Stimulated activated CD8-positive, alpha-beta memory T cell treated with anti-CD3 and anti-CD28 coated beads, Interleukin-4, amount 100 ng/mL, for 4 hours (primary cell): ENCODE measurements at regions not wholly inside any gene's neighbourhood (a gene's known extent, or its start where the extent isn't known, plus 50 kb on each side); places are given as distances from the start of the nearest gene placed in this dataset.

Source experiments
- DNase-seq, 2 donors: peaks; one replicate each; pipeline ENCODE4 v3.0.0-alpha.2; 2020; ENCODE audit warnings: low read depth in 2 of 2, low spot score in 1 of 2

DNA sequence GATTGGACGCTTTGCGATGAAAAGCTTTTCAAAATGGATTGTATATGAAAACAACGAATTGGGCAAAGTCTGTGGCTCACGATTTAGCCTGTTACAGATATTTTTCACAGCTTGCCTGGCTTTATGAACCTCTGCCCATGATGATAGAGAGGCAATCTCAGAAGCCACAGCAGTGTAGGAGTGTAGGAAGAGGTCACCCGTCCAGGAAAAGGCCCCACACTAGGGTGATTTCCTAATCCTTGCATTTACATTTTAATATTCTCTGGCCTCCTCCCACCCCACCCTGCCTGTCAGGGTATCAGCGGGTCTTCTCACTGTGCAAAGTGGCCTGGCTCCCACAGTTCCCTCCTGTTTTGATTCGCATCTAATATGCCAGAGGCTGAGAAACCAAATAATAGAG lies 81.8 kb upstream of the FOXN3 start:
- DNase-seq, result no peak

DNA sequence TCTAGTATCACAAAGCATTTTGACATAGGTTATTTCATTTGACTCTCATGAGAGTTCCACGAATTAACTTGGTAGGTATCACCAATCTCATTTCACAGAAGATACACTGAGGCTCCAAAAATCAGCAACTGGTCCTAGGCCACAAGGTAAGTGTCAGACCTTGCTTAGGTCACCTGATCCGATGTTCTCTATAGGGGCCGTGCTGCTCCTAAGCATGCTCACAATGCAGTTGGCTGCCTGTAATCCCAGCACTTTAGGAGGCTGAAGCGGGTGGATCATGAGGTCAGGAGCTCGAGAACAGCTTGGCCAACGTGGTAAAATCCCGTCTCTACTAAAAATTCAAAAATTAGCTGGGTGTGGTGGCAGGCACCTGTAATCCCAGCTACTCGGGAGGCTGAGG lies 78.7 kb upstream of the FOXN3 start:
- no peak for DNase-seq

DNA sequence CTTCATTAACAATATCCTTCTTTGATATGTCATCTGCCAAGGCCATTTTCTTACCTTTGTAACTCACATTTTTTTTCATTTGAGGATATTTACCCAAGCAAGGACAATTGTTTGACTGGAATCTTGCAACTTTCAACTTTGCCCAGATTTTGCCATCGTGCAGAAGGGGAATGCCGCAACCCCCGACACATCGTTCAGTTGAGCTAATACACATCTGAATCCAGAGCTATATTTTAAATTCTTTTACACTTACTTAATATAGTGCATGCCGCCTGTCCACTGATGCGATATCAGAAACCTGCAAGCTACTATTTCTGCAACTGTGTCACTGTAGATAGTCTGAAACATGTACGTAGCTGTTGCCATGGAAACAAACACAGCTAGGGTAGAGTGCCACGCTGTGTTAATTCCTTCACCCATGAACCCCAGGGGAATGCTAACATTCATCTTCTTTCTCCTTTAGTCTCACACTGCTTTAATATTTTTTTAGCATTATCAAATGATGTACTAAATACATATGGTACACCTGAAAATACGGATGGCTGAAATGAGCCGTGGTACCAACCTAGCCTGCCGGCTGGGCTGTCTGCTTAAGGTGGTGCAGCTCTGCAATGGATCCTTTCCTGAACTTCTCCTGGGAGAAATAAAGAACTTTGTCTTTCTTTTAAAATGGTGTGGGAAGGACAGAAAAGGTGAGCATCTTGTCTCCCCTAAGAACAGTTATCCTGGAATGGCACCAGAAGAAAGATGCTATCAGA lies 77.0 kb upstream of the FOXN3 start:
- no peak for DNase-seq

DNA sequence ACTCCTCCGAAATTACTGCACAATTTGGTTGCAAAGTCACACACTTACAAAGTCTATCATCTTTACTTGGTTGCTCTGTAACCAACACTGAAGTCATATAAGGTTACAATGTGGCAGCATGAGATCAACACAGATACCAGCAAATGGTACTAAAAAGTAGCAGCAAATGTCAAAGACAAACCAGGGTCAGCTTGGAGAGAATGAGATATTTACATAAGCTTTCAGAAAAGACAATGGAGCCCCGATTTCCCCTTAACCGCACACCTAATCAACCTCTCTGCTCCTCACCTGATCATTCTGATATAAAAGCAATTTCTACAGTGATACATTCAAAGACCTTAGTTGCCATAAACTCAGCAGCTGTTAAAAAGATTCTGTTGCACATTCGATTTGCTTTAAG lies 76.4 kb upstream of the FOXN3 start:
- DNase-seq, result no peak

- DNase-seq, result no peak
Measured at GRCh38 chr14:89491711-89492381, 74.8 kb upstream of the FOXN3 start.

- DNase-seq, result no peak
Measured at GRCh38 chr14:89490466-89490865, 73.4 kb upstream of the FOXN3 start.

DNA sequence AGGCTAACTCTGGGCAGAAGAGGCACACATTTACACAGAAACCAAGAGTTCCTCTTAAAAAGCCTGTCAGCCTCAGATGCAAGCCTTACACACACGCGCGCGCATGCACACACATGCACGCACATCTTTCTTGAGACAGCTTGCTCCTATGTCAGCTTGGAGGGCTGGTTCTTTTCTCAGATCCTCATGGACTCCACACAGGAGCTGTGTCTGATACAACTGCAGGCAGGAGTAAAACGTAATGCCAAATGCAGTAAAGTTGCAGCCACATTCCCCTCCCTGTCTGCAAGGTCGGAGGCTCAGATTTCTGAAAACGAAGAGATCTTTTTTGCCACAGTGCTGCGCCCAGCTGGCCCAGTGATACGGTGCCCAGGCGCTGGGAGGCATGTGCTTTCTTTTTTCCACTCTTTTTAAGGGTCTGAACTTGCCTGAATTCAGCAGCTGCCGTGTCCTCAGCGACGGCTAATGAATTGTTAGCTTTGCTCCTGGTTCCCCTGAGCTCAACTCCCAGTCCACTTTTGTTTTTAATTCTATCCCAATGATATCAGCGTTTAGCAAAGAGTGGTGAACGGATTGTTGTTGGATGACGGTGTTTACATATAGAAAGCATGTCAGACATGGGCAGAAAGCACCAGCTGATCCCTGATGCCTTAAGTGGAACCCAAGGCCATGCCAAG lies 72.9 kb upstream of the FOXN3 start:
- DNase-seq, result no peak

DNA sequence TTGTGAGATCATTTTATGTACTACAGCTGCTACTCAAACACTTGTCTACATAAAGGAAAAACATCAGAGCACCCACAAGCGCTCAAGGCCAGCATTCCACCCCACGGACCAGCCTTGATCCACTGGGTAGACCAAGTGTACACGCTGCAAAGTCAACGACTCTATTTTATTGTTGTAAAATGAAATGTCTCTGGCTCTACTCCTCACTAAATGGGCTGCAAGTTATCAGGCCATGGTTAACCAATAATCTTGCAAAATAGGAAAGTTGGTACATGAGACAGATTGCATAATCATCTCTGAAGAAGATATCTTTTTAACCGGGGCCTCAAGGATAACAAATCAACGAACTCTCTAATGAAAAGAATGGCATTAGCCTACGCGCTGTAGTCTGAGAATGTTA lies 69.9 kb upstream of the FOXN3 start:
- DNase-seq, result no peak

DNA sequence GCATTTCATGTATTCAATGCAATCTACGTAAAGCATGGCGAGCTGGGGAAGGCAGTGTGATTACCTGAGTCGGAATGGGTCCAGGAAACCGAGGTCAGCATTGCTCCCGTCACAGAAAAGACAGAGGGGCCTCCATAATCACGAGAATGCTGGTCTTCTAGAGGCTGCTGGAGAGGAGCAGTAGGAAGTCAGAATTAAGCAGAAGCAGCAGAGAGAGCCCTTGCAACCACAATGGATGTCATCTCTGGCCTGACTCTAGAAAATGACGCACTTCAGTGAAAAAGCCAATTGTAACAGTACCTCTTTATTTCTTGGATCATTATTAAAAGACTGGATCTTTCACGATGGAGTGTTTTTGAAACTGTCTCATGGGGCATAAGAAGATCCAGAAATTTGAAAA lies 69.5 kb upstream of the FOXN3 start:
- DNase-seq, result no peak

DNA sequence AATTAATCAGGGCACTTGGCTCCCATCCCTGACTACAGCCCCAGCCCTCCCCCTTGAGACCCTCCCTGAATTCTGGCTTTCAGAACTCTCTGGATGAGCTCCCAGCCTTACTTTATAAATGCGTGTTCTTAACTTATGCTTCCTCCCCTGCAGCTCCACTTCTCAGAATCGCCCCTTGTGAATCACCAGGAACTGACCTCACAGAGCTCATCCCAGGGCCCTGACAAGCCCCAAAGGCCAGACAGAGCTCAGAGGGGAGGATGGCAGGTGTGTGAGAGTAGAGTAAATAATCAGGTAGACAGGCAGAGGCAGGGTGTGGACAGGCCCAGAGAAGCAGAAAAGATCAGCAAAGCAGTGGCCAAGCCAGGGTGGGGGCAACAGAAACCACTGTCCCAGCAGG lies 68.2 kb upstream of the FOXN3 start:
- no peak for DNase-seq

- DNase-seq, result no peak
Measured at GRCh38 chr14:89484051-89484844, 67.2 kb upstream of the FOXN3 start.

DNA sequence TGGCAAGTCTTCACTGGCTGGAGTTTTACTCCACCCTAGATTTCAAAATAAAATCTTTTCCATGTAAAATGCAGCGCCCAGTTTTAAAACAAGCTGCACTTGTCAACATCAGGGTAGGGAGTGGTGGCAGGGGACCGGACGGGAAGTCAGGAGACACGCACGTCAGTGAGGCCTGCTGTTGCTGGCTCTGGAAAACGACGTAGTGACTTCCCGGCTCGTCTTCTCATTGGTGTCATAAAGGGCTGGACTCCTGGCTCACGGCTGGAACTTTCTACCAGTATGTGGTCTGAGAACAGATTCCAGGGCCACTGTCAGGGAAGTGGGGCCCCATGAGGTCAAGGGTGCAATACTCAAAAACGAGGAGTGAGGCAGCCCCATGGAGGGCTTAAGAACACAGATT lies 64.2 kb upstream of the FOXN3 start:
- no peak for DNase-seq

- DNase-seq, result no peak
Measured at GRCh38 chr14:89480278-89480677, 63.2 kb upstream of the FOXN3 start.

DNA sequence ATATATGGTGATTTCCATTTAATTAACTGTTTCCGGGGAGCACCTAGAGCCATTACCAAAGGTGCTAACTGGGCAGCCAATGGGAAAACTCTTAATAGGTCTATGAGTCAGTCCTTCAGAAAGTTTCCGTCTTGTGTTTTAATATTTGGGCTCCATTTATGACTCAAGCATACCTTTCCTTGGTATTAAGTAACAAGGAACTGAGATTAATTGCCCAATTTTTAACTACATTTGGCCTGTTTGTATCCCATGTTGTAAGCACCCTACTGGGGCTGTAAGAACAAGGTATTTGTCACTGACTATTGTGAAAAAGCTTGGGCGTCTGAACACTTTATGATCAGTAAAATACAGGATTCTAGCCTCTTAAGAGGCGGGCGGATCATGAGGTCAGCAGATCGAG lies 62.8 kb upstream of the FOXN3 start:
- no peak for DNase-seq

GRCh38 chr14:89477391-89477790 lies 60.4 kb upstream of the FOXN3 start:
- DNase-seq, result no peak

DNA sequence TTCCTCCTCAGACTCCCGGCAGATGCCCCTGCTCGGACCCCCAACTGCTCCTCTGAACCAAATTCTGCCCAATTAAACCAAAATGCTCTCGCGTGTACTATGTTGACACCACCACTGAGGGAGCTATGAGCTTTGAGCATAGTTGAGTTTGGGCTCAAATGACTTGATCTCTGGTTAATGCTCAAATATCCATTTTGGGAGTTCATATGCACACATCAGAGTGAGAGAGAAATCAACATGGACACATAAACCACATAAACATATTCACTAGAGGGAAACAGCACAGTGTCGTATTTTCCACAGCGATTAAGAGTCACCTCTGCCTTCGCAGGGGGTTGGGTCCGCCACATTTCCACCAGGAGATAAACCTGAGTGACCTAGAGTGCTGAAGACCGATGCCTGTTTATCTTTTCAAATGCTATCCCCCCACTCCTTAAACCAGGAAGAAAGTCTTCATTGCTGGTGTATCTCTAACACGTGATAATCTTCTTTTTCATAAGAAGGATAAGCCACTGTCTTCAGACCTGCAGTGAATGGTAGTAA lies 59.4 kb upstream of the FOXN3 start:
- no peak for DNase-seq

- no peak for DNase-seq
Measured at GRCh38 chr14:89474464-89474863, 57.4 kb upstream of the FOXN3 start.

GRCh38 chr14:89473989-89474388 lies 57.0 kb upstream of the FOXN3 start:
- DNase-seq, result no peak

DNA sequence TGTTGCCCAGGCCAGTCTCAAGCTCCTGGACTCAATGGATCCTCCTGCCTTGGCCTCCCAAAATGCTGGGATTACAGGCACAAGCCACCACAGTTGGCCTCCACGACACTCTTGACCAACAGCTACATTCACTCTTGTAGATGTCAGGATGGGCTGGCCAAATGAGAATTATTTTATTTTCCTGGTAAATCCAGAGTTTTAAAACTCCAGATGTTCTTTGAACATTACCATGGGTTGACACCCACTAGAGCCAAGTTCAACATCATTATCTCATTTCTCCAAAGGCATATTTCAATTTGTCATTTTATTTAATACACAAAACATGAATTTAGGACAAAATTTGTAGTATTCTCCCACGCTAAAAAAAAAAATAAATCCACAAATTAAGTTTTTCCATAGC lies 56.5 kb upstream of the FOXN3 start:
- no peak for DNase-seq

DNA sequence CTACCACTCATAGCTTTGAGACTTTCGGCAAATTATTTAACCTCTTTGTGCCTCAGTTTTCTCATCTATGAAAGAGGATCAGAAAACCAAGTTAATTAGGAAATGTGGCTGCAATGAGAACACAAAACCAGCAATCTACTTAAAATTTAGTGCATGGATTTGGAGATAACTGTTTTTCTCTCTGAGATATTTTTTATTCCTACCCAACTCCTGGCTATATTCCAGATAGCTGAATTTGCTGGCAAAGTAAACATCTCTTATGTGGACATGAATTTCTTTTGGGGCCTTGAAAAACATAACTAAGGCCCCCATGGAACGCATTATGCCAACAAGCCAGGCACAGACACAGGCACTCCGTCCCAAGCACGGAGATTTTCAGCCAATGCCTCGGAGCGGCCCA lies 53.4 kb upstream of the FOXN3 start:
- no peak for DNase-seq
